ENCODE measurements at regions not wholly inside any gene's neighbourhood (a gene's known extent, or its start where the extent isn't known, plus 50 kb on each side); places are given as distances from the start of the nearest gene placed in this dataset.

DNA sequence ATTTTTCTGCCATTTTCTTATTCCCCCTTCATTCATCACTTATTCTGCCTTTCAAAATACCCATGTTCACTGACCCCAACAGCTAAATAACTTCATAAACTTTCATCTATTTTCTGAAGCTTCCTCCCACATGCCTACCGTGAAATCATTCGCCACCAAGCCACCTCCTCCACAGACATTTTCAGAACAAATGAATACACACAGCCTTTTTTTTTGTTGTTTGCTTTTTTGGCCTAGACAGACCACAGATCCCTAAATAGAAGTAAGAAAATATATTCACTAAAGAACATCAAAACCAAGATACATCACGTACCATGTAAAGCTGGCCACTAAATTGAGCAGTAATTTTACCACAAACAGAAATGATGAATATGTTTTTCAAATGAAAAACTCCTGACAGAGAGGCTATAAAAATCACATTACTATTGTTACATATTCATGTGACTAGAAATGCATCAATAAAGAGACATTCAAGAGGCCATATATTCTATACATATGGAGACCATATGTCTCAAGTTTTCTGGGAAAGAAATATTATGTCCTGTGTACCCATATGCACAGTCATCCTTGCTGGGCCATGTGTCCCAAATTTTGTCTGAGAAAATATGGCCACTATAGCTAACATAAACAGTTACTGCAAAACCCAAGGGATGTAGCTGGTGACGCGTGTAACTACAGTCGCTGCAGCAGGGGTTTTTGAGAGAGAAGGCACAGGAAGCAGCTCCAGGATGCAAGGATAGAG is 200.3 kb downstream of the FBXO15 start:
- TF ChIP-seq EZH2phosphoT487 (IDR thresholded peaks at IDR 0.05; ENCODE audit: low read depth, severe bottlenecking, unreplicated experiment): no peak
- TF ChIP-seq, protein P1, sequence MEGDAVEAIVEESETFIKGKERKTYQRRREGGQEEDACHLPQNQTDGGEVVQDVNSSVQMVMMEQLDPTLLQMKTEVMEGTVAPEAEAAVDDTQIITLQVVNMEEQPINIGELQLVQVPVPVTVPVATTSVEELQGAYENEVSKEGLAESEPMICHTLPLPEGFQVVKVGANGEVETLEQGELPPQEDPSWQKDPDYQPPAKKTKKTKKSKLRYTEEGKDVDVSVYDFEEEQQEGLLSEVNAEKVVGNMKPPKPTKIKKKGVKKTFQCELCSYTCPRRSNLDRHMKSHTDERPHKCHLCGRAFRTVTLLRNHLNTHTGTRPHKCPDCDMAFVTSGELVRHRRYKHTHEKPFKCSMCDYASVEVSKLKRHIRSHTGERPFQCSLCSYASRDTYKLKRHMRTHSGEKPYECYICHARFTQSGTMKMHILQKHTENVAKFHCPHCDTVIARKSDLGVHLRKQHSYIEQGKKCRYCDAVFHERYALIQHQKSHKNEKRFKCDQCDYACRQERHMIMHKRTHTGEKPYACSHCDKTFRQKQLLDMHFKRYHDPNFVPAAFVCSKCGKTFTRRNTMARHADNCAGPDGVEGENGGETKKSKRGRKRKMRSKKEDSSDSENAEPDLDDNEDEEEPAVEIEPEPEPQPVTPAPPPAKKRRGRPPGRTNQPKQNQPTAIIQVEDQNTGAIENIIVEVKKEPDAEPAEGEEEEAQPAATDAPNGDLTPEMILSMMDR (IDR thresholded peaks at IDR 0.05; ENCODE audit: poor library complexity): no peak
- no peak for TF ChIP-seq EZH2 (IDR thresholded peaks at IDR 0.05; ENCODE audit: borderline replicate concordance)
- no peaks in the 10 kb centered on the region for H3K79me2 ChIP-seq
- H3K36me3 ChIP-seq (replicated peaks; ENCODE audit: insufficient read depth, low read depth): no peaks in the 10 kb centered on the region
- no peaks in the 10 kb centered on the region for H3K27me3 ChIP-seq
- no peaks in the 10 kb centered on the region for H4K20me1 ChIP-seq (ENCODE audit: insufficient read depth, poor library complexity, severe bottlenecking)
- no peak overlapping the region for H3K27ac ChIP-seq
- no peak overlapping the region for H3K4me3 ChIP-seq
- WGBS (ENCODE audit: low lambda C conversion rate, missing lambda C conversion rate): 78% methylated on average over 6 of the region's 6 CpGs
- DNase-seq (ENCODE audit: low spot score): no peak
- H3K9me3 ChIP-seq (ENCODE audit: low read depth): no peaks in the 10 kb centered on the region
- no peak overlapping the region for H2AFZ ChIP-seq
- no peaks in the 10 kb centered on the region for H3K4me1 ChIP-seq (ENCODE audit: insufficient read depth)
- no peaks in the 10 kb centered on the region for H3K9me2 ChIP-seq (replicated peaks; ENCODE audit: insufficient read depth)
- H3K4me2 ChIP-seq: no peak overlapping the region

- Histone ChIP-seq H3K27ac (no peak overlapping the region), H3K4me3 (no peak overlapping the region), H3K79me2 (no peaks in the 10 kb centered on the region), H3K9me3 (ENCODE audit: low read depth) (no peaks in the 10 kb centered on the region), H3K36me3 (replicated peaks; ENCODE audit: insufficient read depth, low read depth) (no peaks in the 10 kb centered on the region), H3K9me2 (replicated peaks; ENCODE audit: insufficient read depth) (no peaks in the 10 kb centered on the region), H3K4me2 (no peak overlapping the region), H4K20me1 (ENCODE audit: insufficient read depth, poor library complexity, severe bottlenecking) (no peaks in the 10 kb centered on the region), H3K27me3 (no peaks in the 10 kb centered on the region), H3K4me1 (ENCODE audit: insufficient read depth) (no peaks in the 10 kb centered on the region), H2AFZ (no peak overlapping the region)
- 91% methylated on average over 3 of the region's 3 CpGs for WGBS (ENCODE audit: low lambda C conversion rate, missing lambda C conversion rate)
- TF ChIP-seq EZH2 (IDR thresholded peaks at IDR 0.05; ENCODE audit: borderline replicate concordance) (no peak), EZH2phosphoT487 (IDR thresholded peaks at IDR 0.05; ENCODE audit: low read depth, severe bottlenecking, unreplicated experiment) (no peak)
- TF ChIP-seq, protein P1 (IDR thresholded peaks at IDR 0.05; ENCODE audit: poor library complexity): no peak
- no peak for DNase-seq (ENCODE audit: low spot score)
Observed at GRCh38 chr18:73945130-73945792, 202.4 kb downstream of the FBXO15 start.

GRCh38 chr18:73944715-73945114 is 202.9 kb downstream of the FBXO15 start:
- H3K27ac ChIP-seq: no peak overlapping the region
- no peaks in the 10 kb centered on the region for H3K4me1 ChIP-seq (ENCODE audit: insufficient read depth)
- H3K9me2 ChIP-seq (replicated peaks; ENCODE audit: insufficient read depth): no peaks in the 10 kb centered on the region
- H3K36me3 ChIP-seq (replicated peaks; ENCODE audit: insufficient read depth, low read depth): no peaks in the 10 kb centered on the region
- no peak overlapping the region for H2AFZ ChIP-seq
- H4K20me1 ChIP-seq (ENCODE audit: insufficient read depth, poor library complexity, severe bottlenecking): no peaks in the 10 kb centered on the region
- no peak overlapping the region for H3K4me2 ChIP-seq
- no peak for DNase-seq (ENCODE audit: low spot score)
- no peaks in the 10 kb centered on the region for H3K27me3 ChIP-seq
- WGBS (ENCODE audit: low lambda C conversion rate, missing lambda C conversion rate): 79% methylated on average over 1 of the region's 1 CpG
- TF ChIP-seq EZH2phosphoT487 (IDR thresholded peaks at IDR 0.05; ENCODE audit: low read depth, severe bottlenecking, unreplicated experiment) (no peak), EZH2 (IDR thresholded peaks at IDR 0.05; ENCODE audit: borderline replicate concordance) (no peak)
- TF ChIP-seq, protein P1 (IDR thresholded peaks at IDR 0.05; ENCODE audit: poor library complexity): no peak
- no peaks in the 10 kb centered on the region for H3K79me2 ChIP-seq
- H3K4me3 ChIP-seq: no peak overlapping the region
- H3K9me3 ChIP-seq (ENCODE audit: low read depth): no peaks in the 10 kb centered on the region

Data from hepatocyte (in vitro differentiated cells).